IMR-90 (cell line): ENCODE measurements at regions not wholly inside any gene's neighbourhood (a gene's known extent, or its start where the extent isn't known, plus 50 kb on each side); places are given as distances from the start of the nearest gene placed in this dataset.

Experiments
- BHLHE40 ChIP-seq: fragments of 150-350 bp; IDR thresholded peaks from 2 replicates; pipeline ENCODE4 v1.6.1; 2016; ENCODE audit warnings: mild to moderate bottlenecking, low read depth, low read length
- CEBPB ChIP-seq: IDR thresholded peaks from 2 replicates; pipeline ENCODE4 v1.6.1; 2012; ENCODE audit warnings: low read depth, low read length, improper control_type of control experiment
- CTCF ChIP-seq: conservative IDR thresholded peaks from 2 replicates; pipeline ENCODE4 v1.5.1; 2012; ENCODE audit warnings: mild to moderate bottlenecking, low read depth, low read length, improper control_type of control experiment
- MXI1 ChIP-seq: IDR thresholded peaks from 2 replicates; pipeline ENCODE4 v1.6.1; 2012; ENCODE audit warnings: low read depth, mild to moderate bottlenecking, low read length, moderate library complexity, borderline replicate concordance
- POLR2A ChIP-seq: IDR thresholded peaks from 2 replicates; pipeline ENCODE4 v1.6.1; 2012; ENCODE audit warnings: mild to moderate bottlenecking, low read depth, low read length

GRCh38 chr14:61139006-61139599 lies 142.0 kb downstream of the TMEM30B start:
- TF ChIP-seq CTCF = no peak
- no peak for TF ChIP-seq MXI1
- TF ChIP-seq BHLHE40 = no peak
- TF ChIP-seq POLR2A = no peak
- TF ChIP-seq CEBPB = no peak
